ENCODE measurements at regions not wholly inside any gene's neighbourhood (a gene's known extent, or its start where the extent isn't known, plus 50 kb on each side); places are given as distances from the start of the nearest gene placed in this dataset.

DNA sequence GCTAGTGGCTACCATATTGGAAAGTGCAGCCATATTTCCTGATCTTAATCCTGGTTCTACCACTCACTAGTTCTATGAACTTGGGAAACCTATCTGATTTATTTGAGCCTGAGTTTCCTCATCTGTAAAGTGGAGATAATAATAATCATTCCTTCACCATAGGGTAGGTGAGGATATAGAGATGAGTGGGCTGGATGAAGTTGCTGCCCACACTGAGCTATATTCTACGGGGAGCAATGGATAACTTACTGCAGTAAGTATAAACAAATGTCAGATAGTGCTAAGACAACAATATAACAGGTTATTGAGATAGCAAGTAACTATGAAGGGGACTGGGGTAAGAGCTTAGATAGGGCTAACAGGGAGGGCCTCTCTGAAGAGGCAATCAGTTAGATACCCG, 251.5 kb upstream of the ADAMTS9 start:
- no peak for TF ChIP-seq EZH2phosphoT487 (IDR thresholded peaks at IDR 0.05; ENCODE audit: insufficient read depth, low read depth)
- no peak for TF ChIP-seq EZH2 (IDR thresholded peaks at IDR 0.05; ENCODE audit: insufficient read depth, poor library complexity, severe bottlenecking)
